Left lung (tissue), 4 donors: ENCODE measurements at regions not wholly inside any gene's neighbourhood (a gene's known extent, or its start where the extent isn't known, plus 50 kb on each side); places are given as distances from the start of the nearest gene placed in this dataset.
A peak's percentile ranks its signal among the peaks of the same experiment; 100 is the strongest.

Experiments used
- ATAC-seq: fragments of 200-7000 bp; cut with Tn5 transposase; one replicate; pipeline ENCODE4 v1.9.1; 2020; ENCODE audit warnings: moderate library complexity
- DNase-seq, 4 donors: peaks; one replicate each; pipeline ENCODE4 v3.0.0-alpha.2; 2013 to 2020
- H3K27ac ChIP-seq, 2 donors: fragments of 200-600 bp; sonication (generic) in 1 of 2; one replicate each; pipeline versions ENCODE4 v1.5.0 to v1.8.0; 2020 to 2021
- H3K27me3 ChIP-seq, 2 donors: fragments of 200-600 bp; sonication (generic) in 1 of 2; one replicate each; pipeline versions ENCODE4 v1.5.0 to v1.8.0; 2020 to 2021
- H3K36me3 ChIP-seq, 2 donors: fragments of 200-600 bp; sonication (generic) in 1 of 2; one replicate each; pipeline versions ENCODE4 v1.5.0 to v1.8.0; 2020 to 2021
- H3K4me1 ChIP-seq, 2 donors: fragments of 200-600 bp; one replicate each; pipeline ENCODE4 v1.8.0; 2021
- H3K4me3 ChIP-seq, 2 donors: fragments of 200-600 bp; sonication (generic) in 1 of 2; one replicate each; pipeline versions ENCODE4 v1.5.0 to v1.8.0; 2020 to 2021; ENCODE audit warnings: mild to moderate bottlenecking in 1 of 2
- H3K9me3 ChIP-seq, 2 donors: fragments of 200-600 bp; sonication (generic) in 1 of 2; one replicate each; pipeline versions ENCODE4 v1.5.0 to v1.8.0; 2020 to 2021
- intact Hi-C, 2 donors: fragments of 100-400 bp; cut with DNase I; formaldehyde crosslinking; loops; one replicate each; pipeline versions ENCODE4 v1.11.2 to v1.14.2; 2022
- TF ChIP-seq, protein P1 (sequence below), 2 donors: fragments of 200-600 bp; sonication (generic) in 1 of 2; IDR thresholded peaks; one replicate each; pipeline versions ENCODE4 v1.5.0 to v1.8.0; 2021; ENCODE audit warnings: antibody characterized with exemption in 2 of 2
- donor health status: DM: no; HTN: yes; CAD: no.
- donor health status: DM: no; HTN: no; CAD: no.

DNA sequence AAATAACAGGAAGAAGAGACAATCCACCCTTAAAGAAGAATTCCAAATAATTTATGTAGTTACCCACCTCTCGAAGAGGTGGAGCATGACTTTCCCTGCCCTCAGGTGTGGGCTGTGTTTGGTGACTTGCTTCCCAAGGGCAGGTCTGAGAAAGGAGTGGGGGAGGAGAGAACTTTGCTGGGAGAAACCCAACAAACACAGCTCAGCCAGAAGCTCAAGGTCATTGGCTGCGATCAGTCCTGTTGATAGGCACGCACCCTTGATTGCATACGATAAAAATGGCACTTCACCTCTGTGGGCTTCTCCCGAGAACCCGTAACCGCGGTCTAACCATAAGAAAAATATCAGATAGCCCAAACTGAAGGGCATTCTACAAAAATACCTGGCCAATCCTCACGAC is 157.5 kb upstream of the ID2 start:
- TF ChIP-seq, protein P1, sequence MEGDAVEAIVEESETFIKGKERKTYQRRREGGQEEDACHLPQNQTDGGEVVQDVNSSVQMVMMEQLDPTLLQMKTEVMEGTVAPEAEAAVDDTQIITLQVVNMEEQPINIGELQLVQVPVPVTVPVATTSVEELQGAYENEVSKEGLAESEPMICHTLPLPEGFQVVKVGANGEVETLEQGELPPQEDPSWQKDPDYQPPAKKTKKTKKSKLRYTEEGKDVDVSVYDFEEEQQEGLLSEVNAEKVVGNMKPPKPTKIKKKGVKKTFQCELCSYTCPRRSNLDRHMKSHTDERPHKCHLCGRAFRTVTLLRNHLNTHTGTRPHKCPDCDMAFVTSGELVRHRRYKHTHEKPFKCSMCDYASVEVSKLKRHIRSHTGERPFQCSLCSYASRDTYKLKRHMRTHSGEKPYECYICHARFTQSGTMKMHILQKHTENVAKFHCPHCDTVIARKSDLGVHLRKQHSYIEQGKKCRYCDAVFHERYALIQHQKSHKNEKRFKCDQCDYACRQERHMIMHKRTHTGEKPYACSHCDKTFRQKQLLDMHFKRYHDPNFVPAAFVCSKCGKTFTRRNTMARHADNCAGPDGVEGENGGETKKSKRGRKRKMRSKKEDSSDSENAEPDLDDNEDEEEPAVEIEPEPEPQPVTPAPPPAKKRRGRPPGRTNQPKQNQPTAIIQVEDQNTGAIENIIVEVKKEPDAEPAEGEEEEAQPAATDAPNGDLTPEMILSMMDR (IDR thresholded peaks at IDR 0.05) = no peak
- Histone ChIP-seq H3K36me3 (no peaks in the 10 kb centered on the region), H3K4me1 (peaks cover 11 to 47% of the 10 kb centered on the region in 2 donors), H3K27me3 (no peaks in the 10 kb centered on the region), H3K4me3 (no peak overlapping the region), H3K27ac (no peak overlapping the region), H3K9me3 (no peaks in the 10 kb centered on the region)
- no peak for DNase-seq
- intact Hi-C loops = no loop called here
- ATAC-seq = no peak

DNA sequence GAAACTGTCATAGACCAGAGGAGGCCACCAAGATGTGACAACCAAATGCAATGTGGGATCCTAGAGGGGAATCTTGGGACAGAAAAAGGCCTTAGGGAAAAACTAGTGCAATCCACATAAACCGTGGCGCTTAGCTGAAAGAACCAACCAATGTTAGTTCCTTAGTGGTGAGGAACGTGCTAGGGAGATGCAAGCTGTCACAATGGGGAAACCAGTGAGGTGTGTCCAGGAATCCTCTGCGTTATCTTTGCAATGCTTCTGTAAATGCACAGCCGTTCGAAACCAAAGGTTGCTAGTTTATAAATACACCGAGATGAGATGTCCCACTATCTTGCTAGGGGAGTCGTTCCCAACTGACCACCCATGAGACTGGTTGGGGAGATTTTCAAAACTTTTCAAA is 157.0 kb upstream of the ID2 start:
- ATAC-seq (no peak), DNase-seq (no peak)
- Histone ChIP-seq H3K27me3 (no peaks in the 10 kb centered on the region), H3K4me1 (peaks cover 11 to 43% of the 10 kb centered on the region in 2 donors), H3K4me3 (no peak overlapping the region), H3K36me3 (no peaks in the 10 kb centered on the region), H3K27ac (no peak overlapping the region), H3K9me3 (no peaks in the 10 kb centered on the region)
- intact Hi-C loops = no loop called here
- TF ChIP-seq, protein P1 (IDR thresholded peaks at IDR 0.05) = no peak

DNA sequence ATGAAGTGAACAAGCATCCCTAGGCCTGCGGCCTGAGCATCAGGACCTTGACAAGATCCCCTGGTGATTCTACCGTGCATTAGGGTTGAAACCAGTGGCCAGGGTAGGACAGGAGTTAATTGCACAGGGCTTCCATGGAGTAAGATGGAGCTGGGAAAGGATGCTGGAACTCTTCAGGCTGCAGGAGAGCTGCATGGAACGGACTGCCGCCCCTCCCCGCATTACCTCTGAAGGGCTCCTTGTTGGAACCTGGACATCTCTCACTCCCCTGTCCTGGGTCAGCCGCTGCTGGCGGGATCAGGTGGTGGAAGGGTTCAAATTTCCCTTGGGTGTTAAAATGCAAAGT is 156.6 kb upstream of the ID2 start:
- no peak for ATAC-seq
- TF ChIP-seq, protein P1 (IDR thresholded peaks at IDR 0.05) = no peak
- intact Hi-C loops = no loop called here

DNA sequence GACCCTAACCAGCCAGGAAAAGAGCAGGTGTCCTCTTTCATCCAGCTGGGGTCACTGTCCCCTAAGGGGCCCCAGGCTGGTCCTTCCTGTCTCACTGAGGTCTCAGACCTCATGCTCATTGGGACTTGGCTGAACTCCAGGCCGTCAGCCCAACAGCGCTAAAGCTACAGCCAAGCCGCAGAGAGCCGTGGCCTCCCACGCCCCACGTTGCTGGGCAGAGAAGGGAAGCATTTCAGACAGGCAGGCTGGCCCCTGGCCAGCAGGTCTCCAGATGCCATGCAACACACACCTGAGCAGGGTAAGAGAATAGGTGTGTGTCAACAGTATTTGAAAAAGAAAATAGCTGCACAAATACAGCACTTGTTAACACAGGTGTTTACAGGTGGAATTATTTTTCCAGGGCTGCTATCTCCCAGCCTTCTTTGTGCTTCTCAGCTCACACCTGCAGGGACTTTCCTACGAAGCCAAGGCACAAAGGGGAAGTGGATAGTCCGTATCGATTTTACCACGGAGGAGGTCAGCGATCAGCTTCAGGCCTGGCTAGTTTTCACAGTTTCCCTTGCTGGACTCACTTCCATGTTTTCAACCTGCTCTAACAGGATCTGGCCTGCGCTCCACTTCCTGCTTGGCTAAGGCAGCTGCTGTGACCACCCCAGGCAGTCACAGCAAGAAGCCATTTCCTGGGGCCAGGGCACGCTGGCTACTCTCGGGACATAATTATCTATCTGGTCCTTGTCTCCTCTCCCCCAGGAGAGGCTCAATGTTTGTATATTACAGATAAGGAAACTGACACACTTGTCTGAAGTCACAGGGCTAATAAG is 156.1 kb upstream of the ID2 start:
- Histone ChIP-seq H3K4me3 (no peak overlapping the region), H3K36me3 (no peaks in the 10 kb centered on the region), H3K4me1 (peaks cover 11 to 36% of the 10 kb centered on the region in 2 donors), H3K27ac (peak overlapping the region; percentile 53 to 62), H3K27me3 (no peaks in the 10 kb centered on the region), H3K9me3 (no peaks in the 10 kb centered on the region)
- ATAC-seq = peak; percentile 86
- TF ChIP-seq, protein P1 (IDR thresholded peaks at IDR 0.05) = no peak
- DNase-seq = peak in 3 of 4 donors; percentile 83 to 95 (median 93)
- intact Hi-C loops = no loop called here

More for the DNA sequence above, 156.6 kb upstream of the ID2 start:
- Histone ChIP-seq H3K4me1 (peaks cover 11 to 41% of the 10 kb centered on the region in 2 donors), H3K36me3 (no peaks in the 10 kb centered on the region), H3K4me3 (no peak overlapping the region), H3K27me3 (no peaks in the 10 kb centered on the region), H3K27ac (no peak overlapping the region), H3K9me3 (no peaks in the 10 kb centered on the region)
- DNase-seq = no peak

DNA sequence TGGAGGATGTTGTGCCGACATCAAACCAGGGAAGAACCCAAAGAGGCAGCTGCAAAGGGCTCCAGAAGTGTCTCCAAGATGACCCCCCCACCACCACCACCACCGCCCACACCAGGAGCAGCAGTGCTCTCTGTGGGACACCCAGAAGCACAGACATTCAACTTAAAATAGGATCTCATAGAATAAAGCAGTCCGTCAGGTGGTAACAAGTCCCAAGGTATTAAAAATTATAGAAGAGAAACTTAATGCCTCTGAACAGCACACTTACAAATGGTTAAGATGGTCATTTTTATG is 155.5 kb upstream of the ID2 start:
- ATAC-seq (no peak), DNase-seq (no peak)
- no peak overlapping the region for H3K4me3 ChIP-seq
- intact Hi-C loops = no loop called here
- TF ChIP-seq, protein P1 (IDR thresholded peaks at IDR 0.05) = no peak
- H3K36me3 ChIP-seq = no peaks in the 10 kb centered on the region
- H3K9me3 ChIP-seq = peaks cover 0 to 4% of the 10 kb centered on the region in 2 donors
- no peaks in the 10 kb centered on the region for H3K27me3 ChIP-seq
- H3K27ac ChIP-seq = peak overlapping the region; percentile 53 to 62
- H3K4me1 ChIP-seq = peaks cover 11 to 31% of the 10 kb centered on the region in 2 donors
